ENCODE measurements at regions not wholly inside any gene's neighbourhood (a gene's known extent, or its start where the extent isn't known, plus 50 kb on each side); places are given as distances from the start of the nearest gene placed in this dataset.
A peak's percentile ranks its signal among the peaks of the same experiment; 100 is the strongest.

DNA sequence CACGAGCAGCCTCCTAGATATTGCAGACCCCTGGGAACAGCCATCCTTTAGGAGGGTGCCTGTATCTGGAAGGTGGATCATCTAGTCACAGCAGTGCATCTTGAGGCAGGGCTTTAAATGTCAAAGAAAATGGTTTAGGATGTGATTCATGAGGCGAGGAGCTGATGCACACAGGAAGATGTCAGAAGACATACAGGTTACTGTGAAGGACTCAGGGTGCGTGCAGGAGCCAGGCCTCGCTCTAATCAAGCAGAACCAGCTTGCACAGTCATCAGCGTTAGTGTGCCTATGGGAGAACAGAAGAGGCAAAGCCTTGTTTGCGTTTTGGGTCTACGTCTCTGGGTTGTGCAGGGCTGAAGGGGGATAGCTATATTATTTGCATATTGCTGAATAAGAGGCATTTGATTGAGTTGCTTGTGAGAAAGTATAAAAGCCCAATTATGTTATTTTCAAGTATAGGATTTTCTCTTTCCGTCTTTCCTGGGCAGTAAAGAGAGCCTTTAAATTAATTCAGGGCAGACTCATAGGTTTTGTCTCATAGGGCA lies 77.3 kb upstream of the RPH3A start:
- no peaks in the 10 kb centered on the region for H3K9me3 ChIP-seq (ENCODE audit: low read length)
- intact Hi-C loops (cut with micrococcal nuclease; ENCODE audit: unreplicated experiment), result no loop called here
- no TSS peak for BruUV-seq (replicated peaks)
- ChIA-PET CTCF (ENCODE audit: unreplicated experiment) (no interaction called here), POLR2A (no interaction called here)
- H2AFZ ChIP-seq (ENCODE audit: low read length), result no peak overlapping the region
- H3K27ac ChIP-seq (ENCODE audit: low read depth, low read length, poor library complexity, severe bottlenecking), result no peak overlapping the region
- no peak for TF ChIP-seq CTCF (conservative IDR thresholded peaks at IDR 0.05; ENCODE audit: low read length)
- TF ChIP-seq EZH2phosphoT487 (IDR thresholded peaks at IDR 0.05; ENCODE audit: borderline replicate concordance, low read depth, low read length), result no peak
- no peaks in the 10 kb centered on the region for H3K9me2 ChIP-seq (ENCODE audit: insufficient read depth, low read length)
- no peaks in the 10 kb centered on the region for H4K20me1 ChIP-seq (ENCODE audit: insufficient read depth, low read length)
- no peaks in the 10 kb centered on the region for H3K36me3 ChIP-seq (ENCODE audit: insufficient read depth, low read length)
- DNase-seq (ENCODE audit: low spot score), result no peak
- no peaks in the 10 kb centered on the region for H3K4me1 ChIP-seq (ENCODE audit: insufficient read depth, low read length, poor library complexity, severe bottlenecking)
- no peaks in the 10 kb centered on the region for H3K79me2 ChIP-seq (ENCODE audit: insufficient read depth, low read depth, low read length)
- no peak overlapping the region for H3K4me3 ChIP-seq (ENCODE audit: low read depth, low read length, poor library complexity, severe bottlenecking)
- no peak overlapping the region for H3K4me2 ChIP-seq (ENCODE audit: low read length)

DNA sequence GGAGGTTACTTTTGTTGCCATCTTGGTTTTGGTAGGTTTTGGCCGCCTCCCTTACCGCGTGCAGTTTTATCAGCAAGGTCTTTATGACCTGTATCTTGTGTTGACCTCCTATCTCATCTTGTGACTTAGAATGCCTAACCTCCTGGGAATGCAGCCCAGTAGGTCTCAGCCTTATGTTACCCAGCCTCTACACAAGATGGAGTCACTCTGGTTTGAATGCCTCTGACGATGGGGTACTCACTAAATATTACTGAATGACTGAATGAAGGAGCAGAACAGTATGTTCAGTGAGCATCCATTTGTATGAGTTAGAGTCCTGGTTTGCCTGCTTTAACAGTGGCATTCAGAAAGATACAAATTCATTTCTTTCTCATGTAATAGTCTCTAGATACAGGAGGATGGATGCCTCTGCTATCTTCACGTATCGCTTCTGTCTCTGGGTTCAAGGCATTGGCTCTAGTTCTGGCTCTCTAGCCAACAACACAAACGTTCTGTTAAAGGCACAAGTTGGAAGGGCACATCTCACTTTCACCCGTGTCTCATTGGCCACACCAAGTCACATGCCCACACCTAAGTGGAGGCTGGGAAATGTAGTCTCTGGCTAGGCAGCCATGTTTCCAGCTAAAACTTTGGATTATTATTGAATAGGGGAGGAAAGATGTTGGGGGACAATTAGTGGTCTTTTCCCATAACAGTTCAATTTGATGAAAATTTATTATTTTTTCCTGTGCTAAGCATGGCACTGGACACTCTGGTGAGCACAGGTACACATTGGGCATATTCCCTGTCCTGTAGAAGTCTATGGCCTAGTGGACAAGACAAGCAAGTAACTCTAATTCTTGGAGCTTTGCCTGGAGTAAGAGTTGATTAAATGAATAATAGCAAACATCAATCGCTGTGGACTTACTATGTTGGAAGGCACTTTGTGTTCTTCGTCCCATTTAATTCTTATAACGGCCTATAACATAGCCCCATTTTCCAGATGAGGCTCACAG lies 75.2 kb upstream of the RPH3A start:
- Histone ChIP-seq H3K4me1 (ENCODE audit: insufficient read depth, low read length, poor library complexity, severe bottlenecking) (no peaks in the 10 kb centered on the region), H3K36me3 (ENCODE audit: insufficient read depth, low read length) (no peaks in the 10 kb centered on the region), H3K4me2 (ENCODE audit: low read length) (no peak overlapping the region), H4K20me1 (ENCODE audit: insufficient read depth, low read length) (no peaks in the 10 kb centered on the region), H3K27ac (ENCODE audit: low read depth, low read length, poor library complexity, severe bottlenecking) (no peak overlapping the region), H3K4me3 (ENCODE audit: low read depth, low read length, poor library complexity, severe bottlenecking) (no peak overlapping the region), H3K79me2 (ENCODE audit: insufficient read depth, low read depth, low read length) (no peaks in the 10 kb centered on the region), H2AFZ (ENCODE audit: low read length) (peak overlapping the region; percentile 80; the same call in 1 of the 2 replicates), H3K9me3 (ENCODE audit: low read length) (no peaks in the 10 kb centered on the region), H3K9me2 (ENCODE audit: insufficient read depth, low read length) (no peaks in the 10 kb centered on the region)
- TF ChIP-seq CTCF (conservative IDR thresholded peaks at IDR 0.05; ENCODE audit: low read length) (no peak), EZH2phosphoT487 (IDR thresholded peaks at IDR 0.05; ENCODE audit: borderline replicate concordance, low read depth, low read length) (no peak)
- intact Hi-C loops (cut with micrococcal nuclease; ENCODE audit: unreplicated experiment), result no loop called here
- no TSS peak for BruUV-seq (replicated peaks)
- POLR2A ChIA-PET, result no interaction called here
- peak; percentile 29 for DNase-seq (ENCODE audit: low spot score)
- CTCF ChIA-PET (ENCODE audit: unreplicated experiment), result no interaction called here

DNA sequence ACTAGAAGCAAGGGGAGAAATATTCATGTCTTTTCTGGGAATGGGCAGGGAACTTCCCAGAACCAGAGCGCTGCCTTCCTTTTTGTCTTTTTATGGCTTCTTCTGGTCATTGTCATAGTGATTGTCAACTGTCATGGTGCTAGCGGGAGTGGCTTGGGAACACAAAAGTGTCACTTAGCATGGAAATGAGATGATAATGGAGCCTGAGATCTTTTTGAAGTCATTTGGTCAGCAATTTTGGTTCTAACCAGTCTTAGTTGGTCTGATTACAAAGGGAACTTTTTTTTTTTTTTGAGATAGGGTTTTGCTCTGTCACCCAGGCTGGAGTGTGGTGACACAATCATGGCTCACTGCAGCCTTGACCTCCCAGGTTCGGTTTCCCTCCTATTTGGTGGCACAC lies 62.7 kb upstream of the RPH3A start:
- Histone ChIP-seq H3K4me2 (ENCODE audit: low read length) (no peak overlapping the region), H3K4me1 (ENCODE audit: insufficient read depth, low read length, poor library complexity, severe bottlenecking) (no peaks in the 10 kb centered on the region), H3K4me3 (ENCODE audit: low read depth, low read length, poor library complexity, severe bottlenecking) (no peak overlapping the region), H3K36me3 (ENCODE audit: insufficient read depth, low read length) (no peaks in the 10 kb centered on the region), H3K9me2 (ENCODE audit: insufficient read depth, low read length) (no peaks in the 10 kb centered on the region), H3K79me2 (ENCODE audit: insufficient read depth, low read depth, low read length) (no peaks in the 10 kb centered on the region), H3K27ac (ENCODE audit: low read depth, low read length, poor library complexity, severe bottlenecking) (no peak overlapping the region), H2AFZ (ENCODE audit: low read length) (no peak overlapping the region), H3K9me3 (ENCODE audit: low read length) (no peaks in the 10 kb centered on the region), H4K20me1 (ENCODE audit: insufficient read depth, low read length) (no peaks in the 10 kb centered on the region)
- BruUV-seq (replicated peaks), result no TSS peak
- POLR2A ChIA-PET, result no interaction called here
- no peak for TF ChIP-seq CTCF (conservative IDR thresholded peaks at IDR 0.05; ENCODE audit: low read length)
- TF ChIP-seq EZH2phosphoT487 (IDR thresholded peaks at IDR 0.05; ENCODE audit: borderline replicate concordance, low read depth, low read length), result no peak
- no peak for DNase-seq (ENCODE audit: low spot score)
- intact Hi-C loops (cut with micrococcal nuclease; ENCODE audit: unreplicated experiment), result no loop called here
- CTCF ChIA-PET (ENCODE audit: unreplicated experiment), result no interaction called here
